ENCODE measurements at regions not wholly inside any gene's neighbourhood (a gene's known extent, or its start where the extent isn't known, plus 50 kb on each side); places are given as distances from the start of the nearest gene placed in this dataset.

GRCh38 chrX:39814391-39814790, 283.4 kb downstream of the BCOR start:
- intact Hi-C loops (cut with micrococcal nuclease) (loop anchor here (5.0 to 10.0 kb wide), 2 partner anchors 162 to 450 kb away; no protein-coding TSS in a partner anchor), in situ Hi-C loops (cut with MboI) (no loop called here)
- Histone ChIP-seq H3K36me3 (ENCODE audit: control insufficient read depth, insufficient read depth, low read length) (no peaks in the 10 kb centered on the region), H3K27me3 (ENCODE audit: control insufficient read depth in 2 of 2, insufficient read depth in 2 of 2, low read length in 2 of 2) (no peaks in the 10 kb centered on the region), H3K4me2 (ENCODE audit: insufficient read depth, low read length) (no peak overlapping the region), H2AFZ (ENCODE audit: low read depth, low read length) (no peak overlapping the region), H3K4me1 (replicated peaks in 1 of 2; ENCODE audit: control insufficient read depth in 2 of 2, insufficient read depth in 2 of 2, low read length in 2 of 2) (peaks cover 10 to 28% of the 10 kb centered on the region in 2 experiments), H3K79me2 (ENCODE audit: control insufficient read depth, insufficient read depth, low read length) (no peaks in the 10 kb centered on the region), H3K9ac (ENCODE audit: insufficient read depth in 1 of 2, low read depth in 2 of 2, low read length in 2 of 2) (no peak overlapping the region), H4K20me1 (replicated peaks; ENCODE audit: control insufficient read depth, insufficient read depth, low read length) (no peaks in the 10 kb centered on the region), H3K27ac (ENCODE audit: extremely low read depth, low read depth, low read length) (no peak overlapping the region), H3K9me1 (ENCODE audit: control insufficient read depth, insufficient read depth, low read length) (no peaks in the 10 kb centered on the region), H3K9me3 (replicated peaks; ENCODE audit: control insufficient read depth, insufficient read depth, low read depth, low read length) (no peaks in the 10 kb centered on the region), H3K4me3 (no peak overlapping the region)
- peak; percentile 56 for ATAC-seq
- BruUV-seq (replicated peaks) = no TSS peak
- no peak for FAIRE-seq
- DNase-seq (ENCODE audit: extremely low read depth in 1 of 4, low spot score in 3 of 4) = peak; percentile 34 to 53 (median 40)
- 16% methylated on average over 4 of the region's 4 CpGs for WGBS (ENCODE audit: insufficient coverage, low coverage, missing lambda C conversion rate)
- CTCF ChIA-PET (ENCODE audit: low intra/inter-chr PET ratio) = no interaction called here
- POLR2A ChIA-PET = no interaction called here
- TF ChIP-seq ZNF830 (CRISPR knock-in tag; IDR thresholded peaks at IDR 0.05) (no peak), REST (IDR thresholded peaks at IDR 0.05; ENCODE audit: borderline replicate concordance) (peak; percentile 68), REST (CRISPR knock-in tag; IDR thresholded peaks at IDR 0.05; ENCODE audit: low read depth) (no peak), VEZF1 (CRISPR knock-in tag; IDR thresholded peaks at IDR 0.05) (peak; percentile 50), MCM5 (IDR thresholded peaks at IDR 0.05; ENCODE audit: low read depth) (no peak), ZNF3 (CRISPR knock-in tag; IDR thresholded peaks at IDR 0.05) (no peak), CBFA2T3 (IDR thresholded peaks at IDR 0.05) (no peak), NR2C2 (CRISPR knock-in tag; IDR thresholded peaks at IDR 0.05) (no peak), NR2C2 (tag; IDR thresholded peaks at IDR 0.05) (no peak), TCF7 (IDR thresholded peaks at IDR 0.05; ENCODE audit: borderline replicate concordance) (no peak), ZBTB8A (IDR thresholded peaks at IDR 0.05; ENCODE audit: partially characterized antibody) (no peak), DEAF1 (CRISPR knock-in tag; IDR thresholded peaks at IDR 0.05) (0 out of 2 replicates have a peak, but pooled peaks have one; percentile 19)
